HEK293T (cell line): ENCODE measurements at regions not wholly inside any gene's neighbourhood (a gene's known extent, or its start where the extent isn't known, plus 50 kb on each side); places are given as distances from the start of the nearest gene placed in this dataset.

Experiments
- BHLHE40 ChIP-seq: fragments of 450-650 bp; IDR thresholded peaks from 2 replicates; pipeline ENCODE4 v1.6.1; 2016; ENCODE audit warnings: mild to moderate bottlenecking, moderate library complexity, borderline replicate concordance
- CTBP1 ChIP-seq: fragments of 450-650 bp; IDR thresholded peaks from 2 replicates; pipeline ENCODE4 v1.6.1; 2016; ENCODE audit warnings: borderline replicate concordance
- HDGF ChIP-seq: fragments of 450-650 bp; IDR thresholded peaks from 2 replicates; pipeline ENCODE4 v1.6.1; 2017; ENCODE audit warnings: antibody characterized with exemption, borderline replicate concordance
- SP1 ChIP-seq: fragments of 450-650 bp; IDR thresholded peaks from 2 replicates; pipeline ENCODE4 v1.6.1; 2017
- SUZ12 ChIP-seq: fragments of 450-650 bp; IDR thresholded peaks from 2 replicates; pipeline ENCODE4 v1.6.1; 2016; ENCODE audit warnings: mild to moderate bottlenecking
- TARDBP ChIP-seq: fragments of 450-650 bp; IDR thresholded peaks from 2 replicates; pipeline ENCODE4 v1.6.1; 2016
- ZNF384 ChIP-seq: fragments of 450-650 bp; IDR thresholded peaks from 2 replicates; pipeline ENCODE4 v1.6.1; 2016

GRCh38 chr11:115985896-115986295 lies 481.7 kb upstream of the CADM1 start:
- no peak for TF ChIP-seq SP1
- TF ChIP-seq CTBP1 = no peak
- TF ChIP-seq BHLHE40 = no peak
- TF ChIP-seq ZNF384 = no peak
- TF ChIP-seq SUZ12 = no peak
- TF ChIP-seq HDGF = no peak
- no peak for TF ChIP-seq TARDBP
